Epithelial cell of proximal tubule (primary cell): ENCODE measurements at regions not wholly inside any gene's neighbourhood (a gene's known extent, or its start where the extent isn't known, plus 50 kb on each side); places are given as distances from the start of the nearest gene placed in this dataset.
A peak's percentile ranks its signal among the peaks of the same experiment; 100 is the strongest.

Source experiments
- DNase-seq: peaks from one replicate; pipeline ENCODE4 v3.0.0-alpha.2; 2011; ENCODE audit warnings: low read depth
- H3K4me3 ChIP-seq: 2 replicates; pipeline ENCODE4 v1.5.1; 2011; ENCODE audit warnings: low read depth, mild to moderate bottlenecking, low read length
- CTCF ChIP-seq: conservative IDR thresholded peaks from 2 replicates; pipeline ENCODE4 v1.5.1; 2012; ENCODE audit warnings: low read depth, mild to moderate bottlenecking, low read length

- no peak for TF ChIP-seq CTCF
- no peak overlapping the region for H3K4me3 ChIP-seq
- no peak for DNase-seq
Observed at GRCh38 chrX:139079789-139080188, 368.3 kb upstream of the FGF13 start.

GRCh38 chrX:139078761-139079280 lies 367.3 kb upstream of the FGF13 start:
- TF ChIP-seq CTCF: no peak
- no peak overlapping the region for H3K4me3 ChIP-seq
- DNase-seq: no peak

GRCh38 chrX:139078342-139078741 lies 366.8 kb upstream of the FGF13 start:
- no peak for DNase-seq
- TF ChIP-seq CTCF: no peak
- H3K4me3 ChIP-seq: no peak overlapping the region

- no peak overlapping the region for H3K4me3 ChIP-seq
- no peak for TF ChIP-seq CTCF
- DNase-seq: peak; percentile 79
Observed at GRCh38 chrX:139077281-139078250, 366.0 kb upstream of the FGF13 start.

- TF ChIP-seq CTCF: no peak
- H3K4me3 ChIP-seq: no peak overlapping the region
- no peak for DNase-seq
Observed at GRCh38 chrX:139063364-139063763, 351.8 kb upstream of the FGF13 start.

GRCh38 chrX:139058831-139059495 lies 347.4 kb upstream of the FGF13 start:
- DNase-seq: peak; percentile 75
- H3K4me3 ChIP-seq: peak overlapping the region; percentile 41
- no peak for TF ChIP-seq CTCF
